ENCODE measurements at regions not wholly inside any gene's neighbourhood (a gene's known extent, or its start where the extent isn't known, plus 50 kb on each side); places are given as distances from the start of the nearest gene placed in this dataset.
"Not testable (repeated sequence)": the region's sequence is repeated elsewhere in the genome, so short reads cannot be mapped to it uniquely, and the experiment has no call there.

DNA sequence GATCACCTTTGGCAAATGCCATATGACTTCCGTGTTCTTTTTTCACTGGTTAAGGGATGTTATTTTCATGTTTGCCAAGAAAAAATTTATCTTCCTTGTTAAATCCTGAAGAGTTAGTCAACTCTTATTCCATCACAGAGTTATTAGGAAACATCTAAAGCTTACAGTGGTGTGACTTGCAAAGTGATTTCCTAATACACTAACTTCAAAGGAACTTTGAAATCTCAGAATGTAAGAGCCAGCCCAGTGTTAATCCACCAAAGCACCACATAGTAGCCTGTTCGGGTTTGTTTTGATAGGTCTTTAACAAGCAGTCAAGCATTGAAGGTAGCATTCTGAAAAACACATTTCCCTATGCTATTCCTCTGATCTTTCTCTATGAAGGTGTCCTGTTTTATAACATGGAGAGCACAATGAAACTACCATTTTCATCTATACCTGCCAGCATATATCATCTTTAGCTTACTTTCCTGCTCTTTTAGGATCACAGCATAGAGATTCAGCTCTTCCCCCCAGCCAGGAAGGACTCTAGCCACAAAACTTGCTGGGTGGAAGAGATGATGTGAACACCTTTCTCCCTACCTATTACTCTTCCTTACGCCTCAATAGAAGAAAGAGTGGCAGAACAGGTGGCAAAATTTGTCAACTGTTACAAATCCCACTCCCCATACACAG lies 82.4 kb upstream of the MAGI3 start:
- DNase-seq: no peak

DNA sequence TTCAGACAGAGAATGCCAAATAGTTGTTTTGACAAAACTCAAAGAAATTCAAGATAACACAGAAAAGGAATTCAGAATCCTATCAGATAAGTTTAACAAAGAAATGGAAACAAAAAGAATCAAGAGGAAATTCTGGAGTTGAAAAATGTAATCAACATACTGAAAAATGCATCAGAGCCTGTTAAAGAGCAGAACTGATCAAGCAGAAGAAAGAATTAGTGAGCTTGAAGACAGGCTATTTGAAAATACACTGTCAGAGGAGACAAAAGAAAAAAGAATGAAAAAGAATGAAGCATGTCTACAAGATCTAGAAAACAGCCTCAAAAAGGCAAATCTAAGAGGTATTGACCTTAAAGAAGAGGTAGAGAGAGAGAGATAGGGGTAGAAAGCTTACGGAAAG lies 77.7 kb upstream of the MAGI3 start:
- DNase-seq: not testable (repeated sequence)

DNA sequence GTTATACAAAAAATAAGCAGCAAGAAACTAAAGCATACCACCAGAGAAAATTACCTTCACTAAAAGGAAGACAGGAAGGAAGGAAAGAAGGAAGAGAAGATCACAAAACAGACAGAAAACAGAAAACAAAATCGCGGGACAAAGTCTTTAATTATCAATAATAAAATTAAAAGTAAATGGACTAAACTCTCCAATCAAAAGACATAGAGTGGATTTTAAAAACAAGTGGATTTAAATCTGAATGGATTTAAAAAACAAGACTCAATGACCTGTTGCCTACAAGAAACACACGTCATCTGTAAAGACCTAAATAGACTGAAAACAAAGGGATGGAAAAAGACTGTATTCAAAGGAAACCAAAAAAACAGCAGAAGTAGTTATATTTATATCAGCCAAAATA lies 75.7 kb upstream of the MAGI3 start:
- DNase-seq: no peak

DNA sequence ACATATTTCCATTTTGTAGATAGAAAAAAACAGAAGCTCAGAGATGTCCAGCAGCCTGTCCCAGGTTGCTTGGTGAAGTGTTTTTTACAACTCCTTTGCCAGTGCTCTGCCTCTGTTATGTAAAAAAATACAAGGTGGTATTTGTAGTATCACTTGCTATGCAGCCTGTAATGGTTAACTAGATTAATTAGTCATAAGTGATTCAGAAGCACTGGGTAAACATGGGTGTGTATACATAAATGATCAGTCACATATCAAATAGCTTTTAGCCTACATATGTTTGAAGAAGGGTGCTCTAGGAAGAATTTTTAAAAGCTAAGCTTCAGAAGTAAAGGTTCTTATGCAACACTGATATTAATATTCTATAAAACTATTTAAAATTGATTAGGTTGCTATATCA lies 70.0 kb upstream of the MAGI3 start:
- no peak for DNase-seq

DNA sequence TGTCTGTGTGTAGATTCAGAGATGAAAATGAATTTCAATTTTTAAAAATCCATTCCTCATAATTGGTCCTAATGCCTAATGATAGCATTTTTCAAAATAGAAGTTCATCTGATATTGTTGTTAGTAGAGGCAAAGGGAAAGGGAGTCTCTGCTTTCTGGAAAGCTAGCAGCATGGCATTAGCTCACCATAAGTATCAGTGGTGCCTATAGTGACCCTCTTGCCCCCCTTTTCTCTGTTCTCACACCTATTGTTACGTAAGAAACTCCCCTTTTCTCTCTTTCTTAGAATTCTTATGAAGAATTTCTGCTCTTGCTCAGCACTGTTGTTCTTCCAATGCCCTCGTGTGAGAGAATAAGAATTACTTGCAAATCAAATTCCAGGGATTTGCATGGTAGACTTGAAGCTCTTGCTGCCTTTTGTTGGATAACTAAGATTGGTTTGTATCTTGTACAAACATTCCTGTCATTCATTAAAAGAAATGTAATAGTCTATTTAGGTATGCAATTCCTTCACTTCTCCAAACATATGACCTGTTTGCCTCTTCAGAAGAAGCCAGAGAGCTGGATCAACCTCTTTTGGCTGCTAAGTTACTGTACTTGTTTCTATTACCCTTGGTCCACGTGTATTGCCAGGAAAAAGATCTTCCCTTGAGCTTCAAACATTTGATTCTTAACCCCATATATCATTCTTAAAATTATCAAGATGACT lies 69.2 kb upstream of the MAGI3 start:
- DNase-seq: no peak

DNA sequence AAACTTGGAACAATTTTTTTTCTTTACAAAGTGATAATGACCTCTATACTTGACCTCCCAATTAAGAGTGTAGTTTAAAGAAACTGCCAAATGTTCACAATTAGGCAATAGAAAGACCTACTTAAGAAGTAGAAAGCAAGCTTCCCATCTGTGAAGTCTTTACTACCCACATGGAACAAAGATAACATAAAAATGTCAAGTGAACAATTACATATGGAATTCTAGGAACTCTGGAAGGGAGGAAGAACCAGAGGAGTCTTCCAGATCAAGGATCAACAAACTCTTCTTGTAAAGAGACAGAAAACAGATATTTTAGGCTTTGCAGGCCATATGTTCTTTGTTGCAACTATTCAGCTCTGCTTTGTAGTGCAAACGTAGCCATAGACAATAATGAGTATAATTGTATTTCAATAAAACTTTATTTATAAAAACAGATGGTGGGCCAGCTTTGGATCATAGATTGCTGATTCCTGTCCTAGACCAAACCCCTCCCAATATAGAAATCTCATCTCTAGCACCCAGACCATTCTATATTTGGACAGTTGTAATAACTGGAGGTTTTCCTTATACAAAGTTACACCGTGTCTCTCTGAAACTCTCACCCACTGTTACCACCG lies 68.4 kb upstream of the MAGI3 start:
- no peak for DNase-seq

DNA sequence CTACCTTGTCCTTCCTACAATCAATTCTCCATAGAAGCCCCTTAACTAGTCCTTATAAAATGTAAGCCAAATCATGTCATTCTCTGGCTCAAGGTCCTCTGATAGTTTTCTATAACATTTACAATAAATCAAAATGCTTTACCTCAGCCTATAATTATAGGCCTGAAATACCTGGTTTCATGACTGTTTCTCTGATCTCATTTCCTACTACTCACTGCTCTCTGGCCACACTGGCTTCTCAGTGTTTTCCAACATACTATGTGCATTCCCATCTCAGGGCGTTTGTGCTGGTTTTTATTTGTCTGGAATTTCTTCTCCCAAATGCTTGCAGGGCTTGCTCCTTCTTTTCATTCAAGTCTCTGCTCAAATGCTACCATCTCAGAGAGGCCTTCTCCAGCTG lies 67.9 kb upstream of the MAGI3 start:
- DNase-seq: no peak

DNA sequence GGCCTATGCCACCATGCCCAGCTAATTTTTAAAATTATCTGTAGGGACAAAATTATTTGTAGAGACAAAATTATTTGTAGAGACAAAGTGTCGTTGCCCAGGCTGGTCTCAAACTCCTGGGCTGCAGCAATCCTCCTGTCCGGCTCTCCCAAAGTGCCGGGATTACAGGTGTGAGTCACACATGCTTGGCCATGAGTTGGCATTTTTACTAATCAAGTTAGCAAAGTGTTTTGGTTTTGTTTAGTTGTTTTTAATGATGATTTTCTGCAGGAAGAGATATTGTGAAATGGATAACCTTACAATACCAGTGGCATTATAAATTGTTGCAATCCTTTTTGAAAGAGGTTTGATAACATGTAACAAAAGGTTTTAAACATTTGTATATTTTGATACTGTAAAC lies 65.3 kb upstream of the MAGI3 start:
- no peak for DNase-seq

DNA sequence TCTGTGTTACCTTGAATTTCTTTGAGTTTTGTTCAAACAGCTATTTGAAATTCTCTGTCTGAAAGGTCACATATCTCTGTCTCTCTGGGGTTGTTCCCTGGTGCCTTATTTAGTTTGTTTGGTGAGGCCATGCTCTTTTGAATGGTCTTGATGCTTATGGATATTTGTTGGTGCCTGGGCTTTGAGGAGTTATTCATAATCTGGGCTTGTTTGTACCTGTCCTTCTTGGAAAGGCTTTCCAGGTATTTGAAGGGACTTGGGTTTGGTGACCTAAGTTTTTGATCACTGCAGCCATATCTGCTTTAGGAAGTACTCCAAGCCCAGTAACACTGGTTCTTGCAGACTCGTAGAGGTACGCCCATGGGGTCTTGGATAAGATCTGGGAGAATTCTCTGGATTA lies 63.3 kb upstream of the MAGI3 start:
- no peak for DNase-seq

DNA sequence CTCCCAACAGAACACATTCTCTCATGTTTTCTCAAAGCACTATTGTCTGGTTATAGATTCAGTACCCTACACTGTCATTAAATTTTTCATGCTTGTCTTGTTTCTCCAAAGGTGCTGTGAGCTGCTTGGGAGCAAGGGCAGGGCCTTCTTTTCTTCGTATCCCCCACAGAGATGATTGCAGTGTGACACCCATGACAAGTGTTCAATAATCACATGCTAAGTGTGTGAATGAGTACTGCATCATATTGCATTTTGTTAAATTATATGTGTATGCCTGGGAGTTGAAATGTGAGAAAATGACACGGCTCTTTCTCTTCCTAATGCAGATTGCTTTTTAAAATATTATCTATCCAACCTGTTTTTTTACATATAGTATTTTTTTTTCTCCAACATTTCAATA lies 57.3 kb upstream of the MAGI3 start:
- DNase-seq: no peak

DNA sequence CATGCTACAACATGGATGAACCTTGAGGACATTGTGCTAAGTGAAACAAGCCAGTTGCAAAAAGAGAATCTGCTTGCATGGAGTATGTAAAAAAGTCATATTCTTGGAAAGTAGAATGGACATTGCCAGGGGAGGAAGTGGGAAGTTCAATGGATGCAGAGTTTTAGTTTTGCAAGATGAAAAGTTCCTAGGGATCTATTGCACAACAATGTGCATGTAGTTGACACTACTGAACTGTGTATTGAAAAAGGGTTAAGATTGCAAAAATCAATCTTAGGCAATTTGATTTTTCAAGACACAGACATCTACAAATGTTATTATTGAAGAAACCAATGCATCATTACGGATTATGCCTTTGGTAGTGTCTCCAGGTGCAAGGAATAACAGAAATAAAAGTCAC lies 50.3 kb upstream of the MAGI3 start:
- DNase-seq: no peak
